Fibroblast of pulmonary artery (primary cell): ENCODE measurements at regions not wholly inside any gene's neighbourhood (a gene's known extent, or its start where the extent isn't known, plus 50 kb on each side); places are given as distances from the start of the nearest gene placed in this dataset.
"Not testable (repeated sequence)": the region's sequence is repeated elsewhere in the genome, so short reads cannot be mapped to it uniquely, and the experiment has no call there.

Experiments
- DNase-seq: peaks from one replicate; pipeline ENCODE4 v3.0.0-alpha.2; 2010; ENCODE audit warnings: low read depth
- H3K4me3 ChIP-seq: replicated peaks from 2 replicates; pipeline ENCODE4 v1.5.1; 2011; ENCODE audit warnings: low read depth, mild to moderate bottlenecking, control low read depth, low read length, moderate library complexity
- CTCF ChIP-seq: IDR thresholded peaks from 2 replicates; pipeline ENCODE4 v1.5.1; 2011; ENCODE audit warnings: mild to moderate bottlenecking, control low read depth, low read length, inconsistent platforms; ENCODE audit errors: missing control alignments

GRCh38 chr20:5482791-5483190, 128.0 kb downstream of the GPCPD1 start:
- no peak for TF ChIP-seq CTCF
- H3K4me3 ChIP-seq: no peak overlapping the region
- peak; percentile 62 for DNase-seq

GRCh38 chr20:5481872-5482271, 128.9 kb downstream of the GPCPD1 start:
- no peak for TF ChIP-seq CTCF
- DNase-seq: no peak
- H3K4me3 ChIP-seq: no peak overlapping the region

GRCh38 chr20:5480824-5481600, 129.8 kb downstream of the GPCPD1 start:
- no peak overlapping the region for H3K4me3 ChIP-seq
- TF ChIP-seq CTCF: no peak
- no peak for DNase-seq

- no peak for TF ChIP-seq CTCF
- DNase-seq: no peak
- no peak overlapping the region for H3K4me3 ChIP-seq
Measured at GRCh38 chr20:5474646-5475550, 135.9 kb downstream of the GPCPD1 start.

GRCh38 chr20:5471866-5472265, 138.9 kb downstream of the GPCPD1 start:
- DNase-seq, H3K4me3 ChIP-seq: not testable (repeated sequence)

GRCh38 chr20:5471368-5471767, 139.4 kb downstream of the GPCPD1 start:
- no peak for DNase-seq
- no peak overlapping the region for H3K4me3 ChIP-seq
- no peak for TF ChIP-seq CTCF

- TF ChIP-seq CTCF: no peak
- H3K4me3 ChIP-seq: no peak overlapping the region
- no peak for DNase-seq
Measured at GRCh38 chr20:5470943-5471342, 139.9 kb downstream of the GPCPD1 start.
